Loucy (cell line): ENCODE measurements at regions not wholly inside any gene's neighbourhood (a gene's known extent, or its start where the extent isn't known, plus 50 kb on each side); places are given as distances from the start of the nearest gene placed in this dataset.

Experiments
- CTCF ChIP-seq: fragments of 200-600 bp; sonication (generic); conservative IDR thresholded peaks from 2 replicates; pipeline ENCODE4 v1.5.1; 2014; ENCODE audit warnings: mild to moderate bottlenecking, antibody characterized with exemption, low read length
- EZH2phosphoT487 ChIP-seq: fragments of 200-600 bp; IDR thresholded peaks from 2 replicates; pipeline ENCODE4 v1.6.1; 2018; ENCODE audit warnings: antibody characterized with exemption, mild to moderate bottlenecking, moderate library complexity, borderline replicate concordance

GRCh38 chr10:42111661-42112330, 526.6 kb downstream of the ZNF33B start:
- TF ChIP-seq EZH2phosphoT487 (no peak), CTCF (no peak)
